ENCODE measurements at regions not wholly inside any gene's neighbourhood (a gene's known extent, or its start where the extent isn't known, plus 50 kb on each side); places are given as distances from the start of the nearest gene placed in this dataset.

DNA sequence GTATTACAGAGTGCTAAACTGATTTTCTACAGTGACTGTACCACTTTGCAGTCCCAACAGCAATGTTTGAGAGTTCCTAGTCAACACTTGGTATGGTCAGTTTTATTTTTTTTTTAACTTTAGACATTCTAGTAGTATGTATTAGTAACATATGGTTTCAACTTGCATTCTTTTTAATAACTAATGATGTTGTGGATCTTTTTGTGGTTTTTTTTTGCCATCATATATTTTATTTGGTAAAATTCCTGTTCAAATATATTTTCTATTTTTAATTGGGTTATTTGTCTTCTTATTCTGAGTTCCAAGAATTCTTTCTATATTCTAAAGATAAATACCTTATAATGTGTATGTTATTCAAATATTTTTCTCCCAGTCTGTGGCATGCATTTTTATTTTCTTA lies 189.4 kb upstream of the ECI2 start:
- Histone ChIP-seq H3K27me3 (ENCODE audit: control insufficient read depth in 1 of 2, insufficient read depth in 2 of 2, low read length in 1 of 2) (no peaks in the 10 kb centered on the region), H3K9me3 (ENCODE audit: control insufficient read depth, low read length) (no peaks in the 10 kb centered on the region), H3K4me3 (ENCODE audit: low read length in 2 of 2) (no peak overlapping the region), H3K27ac (ENCODE audit: low read depth in 1 of 2, low read length in 2 of 2) (no peak overlapping the region), H3K36me3 (ENCODE audit: control insufficient read depth in 1 of 2, insufficient read depth in 2 of 2, low read length in 1 of 2) (no peaks in the 10 kb centered on the region), H3K4me1 (ENCODE audit: control insufficient read depth in 1 of 2, insufficient read depth in 2 of 2, low read length in 2 of 2) (peaks cover 0 to 2% of the 10 kb centered on the region in 2 donors)
- intact Hi-C loops (cut with DNase I), result no loop called here
- no peak for DNase-seq
- no peak for ATAC-seq (ENCODE audit: low FRiP score)

DNA sequence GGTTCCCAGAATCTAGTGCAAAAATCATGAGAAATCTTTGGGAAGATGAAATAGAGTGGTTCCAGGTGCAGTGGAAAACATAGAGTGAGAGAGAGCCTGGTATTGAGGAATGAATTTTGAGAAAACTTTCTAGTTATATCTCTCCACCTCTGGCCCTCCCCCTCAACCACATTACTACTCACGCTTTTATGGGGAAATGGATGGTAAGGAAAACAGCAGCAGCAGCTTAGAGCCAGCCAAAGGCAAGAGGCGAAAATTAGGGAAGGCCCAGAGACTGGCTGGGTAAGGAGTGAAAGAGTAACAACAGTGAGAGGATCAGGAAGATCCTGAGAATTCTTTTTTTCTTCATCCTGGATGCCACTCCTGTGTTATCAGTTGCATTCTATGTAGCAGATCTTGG lies 187.9 kb upstream of the ECI2 start:
- Histone ChIP-seq H3K4me3 (ENCODE audit: low read length in 2 of 2) (no peak overlapping the region), H3K27me3 (ENCODE audit: control insufficient read depth in 1 of 2, insufficient read depth in 2 of 2, low read length in 1 of 2) (no peaks in the 10 kb centered on the region), H3K36me3 (ENCODE audit: control insufficient read depth in 1 of 2, insufficient read depth in 2 of 2, low read length in 1 of 2) (no peaks in the 10 kb centered on the region), H3K4me1 (ENCODE audit: control insufficient read depth in 1 of 2, insufficient read depth in 2 of 2, low read length in 2 of 2) (peaks cover 0 to 2% of the 10 kb centered on the region in 2 donors), H3K27ac (ENCODE audit: low read depth in 1 of 2, low read length in 2 of 2) (no peak overlapping the region), H3K9me3 (ENCODE audit: control insufficient read depth, low read length) (no peaks in the 10 kb centered on the region)
- intact Hi-C loops (cut with DNase I), result loop anchor here in 1 of 2 donors (2.0 kb wide), 1 partner anchor 29 kb away; no protein-coding TSS in a partner anchor
- ATAC-seq (ENCODE audit: low FRiP score) (no peak), DNase-seq (no peak)
- 89 to 90% methylated on average over 2 of the region's 2 CpGs for WGBS, 2 donors

DNA sequence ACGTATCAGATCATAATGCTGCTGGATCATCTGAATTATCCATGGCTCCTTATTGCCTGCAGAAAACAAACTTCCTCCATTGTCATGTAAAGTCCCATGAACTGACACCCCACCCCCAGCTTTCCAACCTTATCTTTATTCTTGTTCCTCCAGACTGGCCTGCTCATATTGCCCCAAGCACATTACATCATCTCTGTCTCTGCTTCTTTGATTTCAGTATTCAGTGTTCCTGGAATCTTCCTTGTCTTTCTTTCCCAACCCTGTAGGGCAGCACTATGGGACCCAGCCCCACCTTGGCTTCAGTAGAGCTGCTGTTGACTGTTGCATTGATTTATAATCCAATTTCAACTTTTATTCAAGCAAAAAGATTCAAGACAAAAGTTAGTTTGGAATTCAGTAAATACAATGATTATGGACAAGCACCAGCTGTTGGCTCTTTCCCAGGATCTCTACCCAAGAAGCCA lies 187.5 kb upstream of the ECI2 start:
- Histone ChIP-seq H3K36me3 (ENCODE audit: control insufficient read depth in 1 of 2, insufficient read depth in 2 of 2, low read length in 1 of 2) (no peaks in the 10 kb centered on the region), H3K4me1 (ENCODE audit: control insufficient read depth in 1 of 2, insufficient read depth in 2 of 2, low read length in 2 of 2) (peaks cover 0 to 2% of the 10 kb centered on the region in 2 donors), H3K9me3 (ENCODE audit: control insufficient read depth, low read length) (no peaks in the 10 kb centered on the region), H3K27ac (ENCODE audit: low read depth in 1 of 2, low read length in 2 of 2) (no peak overlapping the region), H3K4me3 (ENCODE audit: low read length in 2 of 2) (no peak overlapping the region), H3K27me3 (ENCODE audit: control insufficient read depth in 1 of 2, insufficient read depth in 2 of 2, low read length in 1 of 2) (no peaks in the 10 kb centered on the region)
- 75 to 78% methylated on average over 1 of the region's 1 CpG for WGBS, 2 donors
- intact Hi-C loops (cut with DNase I), result loop anchor here in 1 of 2 donors (2.0 kb wide), 1 partner anchor 30 kb away; no protein-coding TSS in a partner anchor
- DNase-seq, result no peak
- ATAC-seq (ENCODE audit: low FRiP score), result peak; percentile 60

DNA sequence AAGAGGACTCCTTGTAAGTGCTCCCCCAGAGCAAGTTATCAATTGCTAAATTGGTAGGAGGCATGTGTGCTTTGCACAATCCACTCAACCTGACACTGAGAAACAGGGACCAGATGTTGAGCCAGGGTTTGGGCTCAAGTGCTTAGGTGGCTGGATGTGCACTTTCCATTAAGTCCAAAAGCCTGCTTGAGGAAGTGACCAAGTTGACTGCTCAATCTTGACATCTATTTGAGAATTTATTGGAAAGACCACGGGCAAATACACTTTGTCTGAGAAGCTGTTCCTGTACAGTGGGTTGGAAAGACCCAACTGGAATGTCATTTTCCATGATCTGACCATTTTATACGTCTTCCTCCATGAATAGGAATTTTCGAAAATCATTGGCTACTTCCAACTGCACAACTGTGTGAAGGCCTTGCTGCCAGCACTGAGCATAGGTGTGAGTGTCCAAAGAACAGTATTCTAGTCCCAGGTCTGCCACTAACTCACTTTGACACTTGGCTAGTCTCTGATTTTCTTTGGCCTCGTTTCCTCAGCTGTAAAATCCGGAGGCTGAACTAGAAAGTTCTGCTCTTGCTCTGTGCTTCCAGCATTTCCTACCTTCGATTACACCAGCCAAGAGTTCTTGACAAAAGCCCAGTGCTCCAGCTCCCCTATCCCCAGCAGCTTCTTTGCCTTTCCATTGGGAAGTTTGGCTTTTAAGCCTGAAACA lies 186.9 kb upstream of the ECI2 start:
- intact Hi-C loops (cut with DNase I), result loop anchor here in 1 of 2 donors (2.0 kb wide), 1 partner anchor 31 kb away; no protein-coding TSS in a partner anchor
- peaks cover 0 to 2% of the 10 kb centered on the region in 2 donors for H3K4me1 ChIP-seq (ENCODE audit: control insufficient read depth in 1 of 2, insufficient read depth in 2 of 2, low read length in 2 of 2)
- DNase-seq (no peak), ATAC-seq (ENCODE audit: low FRiP score) (peak; percentile 10)
- H3K27ac ChIP-seq (ENCODE audit: low read depth in 1 of 2, low read length in 2 of 2), result no peak overlapping the region
- 52 to 55% methylated on average over 6 of the region's 6 CpGs for WGBS, 2 donors
- no peak overlapping the region for H3K4me3 ChIP-seq (ENCODE audit: low read length in 2 of 2)
- no peaks in the 10 kb centered on the region for H3K36me3 ChIP-seq (ENCODE audit: control insufficient read depth in 1 of 2, insufficient read depth in 2 of 2, low read length in 1 of 2)
- no peaks in the 10 kb centered on the region for H3K9me3 ChIP-seq (ENCODE audit: control insufficient read depth, low read length)
- H3K27me3 ChIP-seq (ENCODE audit: control insufficient read depth in 1 of 2, insufficient read depth in 2 of 2, low read length in 1 of 2), result no peaks in the 10 kb centered on the region

DNA sequence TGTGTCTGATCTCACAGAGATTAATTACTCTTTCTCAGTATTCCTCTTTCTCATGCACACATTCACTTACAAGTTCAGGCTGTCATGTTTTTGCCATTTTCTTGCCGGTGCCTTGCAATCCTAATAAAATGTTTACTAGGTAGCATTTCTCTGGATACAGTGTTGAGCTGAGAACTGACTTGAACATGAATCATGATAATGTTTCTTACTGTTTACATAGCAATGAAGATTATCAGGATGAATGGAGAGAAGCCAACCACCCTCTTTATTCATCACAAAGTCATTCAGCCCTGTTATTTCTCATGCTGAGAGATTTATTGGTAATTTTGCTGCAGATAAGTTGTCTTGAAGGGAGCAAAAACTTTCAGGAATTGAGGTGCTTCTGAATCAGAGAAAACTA lies 185.5 kb upstream of the ECI2 start:
- DNase-seq (no peak), ATAC-seq (ENCODE audit: low FRiP score) (no peak)
- H3K9me3 ChIP-seq (ENCODE audit: control insufficient read depth, low read length), result no peaks in the 10 kb centered on the region
- 37 to 43% methylated on average over 1 of the region's 1 CpG for WGBS, 2 donors
- H3K4me1 ChIP-seq (ENCODE audit: control insufficient read depth in 1 of 2, insufficient read depth in 2 of 2, low read length in 2 of 2), result peaks cover 0 to 2% of the 10 kb centered on the region in 2 donors
- H3K36me3 ChIP-seq (ENCODE audit: control insufficient read depth in 1 of 2, insufficient read depth in 2 of 2, low read length in 1 of 2), result no peaks in the 10 kb centered on the region
- H3K27ac ChIP-seq (ENCODE audit: low read depth in 1 of 2, low read length in 2 of 2), result no peak overlapping the region
- no peaks in the 10 kb centered on the region for H3K27me3 ChIP-seq (ENCODE audit: control insufficient read depth in 1 of 2, insufficient read depth in 2 of 2, low read length in 1 of 2)
- H3K4me3 ChIP-seq (ENCODE audit: low read length in 2 of 2), result no peak overlapping the region
- intact Hi-C loops (cut with DNase I), result no loop called here

DNA sequence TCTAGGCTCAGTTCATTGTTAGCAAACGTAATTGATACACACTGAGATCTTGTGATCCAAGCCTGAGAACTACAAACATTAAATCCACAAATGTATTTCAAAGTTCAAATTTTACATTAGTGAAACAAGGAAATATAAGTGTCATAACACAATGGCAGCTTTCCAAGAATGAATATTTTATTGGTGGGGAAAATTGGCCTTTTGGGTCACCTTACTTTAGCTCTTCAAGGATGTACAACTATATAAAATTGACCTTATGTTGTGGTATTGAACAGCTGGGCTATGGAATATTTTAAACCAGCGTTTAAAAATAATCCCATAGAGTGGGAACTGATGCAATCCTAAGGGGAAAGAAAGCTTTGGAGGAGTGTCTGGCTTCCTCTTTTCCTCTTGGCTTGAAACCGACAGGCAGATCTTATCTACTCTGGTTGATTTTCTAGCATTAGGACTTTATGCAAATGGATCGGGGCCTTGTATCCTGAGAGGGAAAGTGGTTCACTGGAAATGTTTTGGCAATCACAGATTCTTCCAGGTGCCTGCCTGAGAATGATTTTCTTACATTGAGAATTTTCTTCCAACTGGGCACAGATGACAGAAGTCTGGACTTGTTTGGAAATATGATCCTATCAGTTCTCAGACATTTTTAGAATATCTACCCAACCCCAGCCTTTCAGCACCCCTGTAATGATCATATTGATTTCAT lies 184.8 kb upstream of the ECI2 start:
- peak; percentile 36 for ATAC-seq (ENCODE audit: low FRiP score)
- Histone ChIP-seq H3K36me3 (ENCODE audit: control insufficient read depth in 1 of 2, insufficient read depth in 2 of 2, low read length in 1 of 2) (no peaks in the 10 kb centered on the region), H3K27ac (ENCODE audit: low read depth in 1 of 2, low read length in 2 of 2) (no peak overlapping the region), H3K27me3 (ENCODE audit: control insufficient read depth in 1 of 2, insufficient read depth in 2 of 2, low read length in 1 of 2) (no peaks in the 10 kb centered on the region), H3K9me3 (ENCODE audit: control insufficient read depth, low read length) (no peaks in the 10 kb centered on the region), H3K4me3 (ENCODE audit: low read length in 2 of 2) (no peak overlapping the region), H3K4me1 (ENCODE audit: control insufficient read depth in 1 of 2, insufficient read depth in 2 of 2, low read length in 2 of 2) (peaks cover 0 to 2% of the 10 kb centered on the region in 2 donors)
- DNase-seq, result no peak
- 54 to 60% methylated on average over 4 of the region's 4 CpGs for WGBS, 2 donors
- intact Hi-C loops (cut with DNase I), result loop anchor here (5.0 to 10.0 kb wide), 3 partner anchors 455 to 707 kb away; partner anchors contain the start of gene CDYL (in 1 of the 2)

DNA sequence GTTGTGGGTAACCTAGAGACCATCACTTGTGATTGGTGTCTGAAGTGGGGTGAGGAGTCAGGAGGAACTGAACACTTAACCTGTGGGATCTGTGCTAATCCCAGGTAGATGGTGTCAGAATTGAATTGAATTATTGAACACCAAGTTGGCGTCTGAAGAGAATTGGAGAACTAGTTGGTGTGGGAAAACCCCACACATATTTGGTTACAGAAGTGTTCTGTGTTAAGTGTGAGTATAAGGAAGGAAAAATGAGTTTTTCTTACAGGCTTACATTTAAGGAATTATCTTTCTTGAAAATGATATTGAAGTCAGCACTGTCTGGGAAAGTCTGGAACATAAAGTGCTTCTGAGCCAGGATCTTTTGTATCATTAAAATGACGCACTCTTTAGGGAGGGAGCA lies 182.9 kb upstream of the ECI2 start:
- Histone ChIP-seq H3K27me3 (ENCODE audit: control insufficient read depth in 1 of 2, insufficient read depth in 2 of 2, low read length in 1 of 2) (no peaks in the 10 kb centered on the region), H3K4me1 (ENCODE audit: control insufficient read depth in 1 of 2, insufficient read depth in 2 of 2, low read length in 2 of 2) (peaks cover 0 to 2% of the 10 kb centered on the region in 2 donors), H3K36me3 (ENCODE audit: control insufficient read depth in 1 of 2, insufficient read depth in 2 of 2, low read length in 1 of 2) (no peaks in the 10 kb centered on the region), H3K27ac (ENCODE audit: low read depth in 1 of 2, low read length in 2 of 2) (no peak overlapping the region), H3K4me3 (ENCODE audit: low read length in 2 of 2) (no peak overlapping the region), H3K9me3 (ENCODE audit: control insufficient read depth, low read length) (no peaks in the 10 kb centered on the region)
- WGBS, 2 donors, result 64 to 72% methylated on average over 2 of the region's 2 CpGs
- ATAC-seq (ENCODE audit: low FRiP score), result no peak
- no peak for DNase-seq
- intact Hi-C loops (cut with DNase I), result loop anchor here (5.0 to 10.0 kb wide), 3 partner anchors 456 to 709 kb away; partner anchors contain the start of gene CDYL (in 1 of the 2)

DNA sequence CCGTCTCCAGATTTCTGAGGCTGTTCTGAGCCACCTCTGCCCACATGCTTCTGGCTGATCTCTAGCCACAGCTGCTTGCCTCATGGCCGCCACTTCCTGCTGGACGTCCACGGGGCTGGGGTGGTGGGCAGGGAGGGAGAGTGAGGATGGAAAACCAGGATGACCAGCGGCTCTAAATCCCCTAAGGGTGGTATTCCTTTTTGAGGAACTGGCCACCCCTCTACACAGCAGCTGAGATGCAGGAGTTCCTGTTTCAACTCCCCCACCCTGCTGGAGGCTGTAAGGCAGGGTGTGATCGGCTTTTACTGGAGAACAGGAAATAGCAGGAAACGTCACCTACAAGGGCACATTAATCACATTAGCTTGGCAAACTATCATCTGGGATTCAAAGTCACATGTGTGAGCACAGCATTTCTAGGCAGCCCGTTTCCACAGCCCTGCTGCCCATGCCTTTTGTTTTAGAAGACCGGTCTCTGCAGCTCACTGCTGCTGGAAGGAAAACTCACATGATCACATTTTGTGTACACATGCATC lies 181.6 kb upstream of the ECI2 start:
- intact Hi-C loops (cut with DNase I), result loop anchor here (5.0 to 10.0 kb wide), 3 partner anchors 458 to 710 kb away; partner anchors contain the start of gene CDYL (in 1 of the 2)
- ATAC-seq (ENCODE audit: low FRiP score) (peak; percentile 58), DNase-seq (peak; percentile 68 to 76)
- Histone ChIP-seq H3K9me3 (ENCODE audit: control insufficient read depth, low read length) (no peaks in the 10 kb centered on the region), H3K4me3 (ENCODE audit: low read length in 2 of 2) (no peak overlapping the region), H3K4me1 (ENCODE audit: control insufficient read depth in 1 of 2, insufficient read depth in 2 of 2, low read length in 2 of 2) (no peaks in the 10 kb centered on the region), H3K27ac (ENCODE audit: low read depth in 1 of 2, low read length in 2 of 2) (peak overlapping the region in 1 of 2 donors; percentile 43), H3K36me3 (ENCODE audit: control insufficient read depth in 1 of 2, insufficient read depth in 2 of 2, low read length in 1 of 2) (no peaks in the 10 kb centered on the region), H3K27me3 (ENCODE audit: control insufficient read depth in 1 of 2, insufficient read depth in 2 of 2, low read length in 1 of 2) (no peaks in the 10 kb centered on the region)
- WGBS, 2 donors, result 22 to 25% methylated on average over 9 of the region's 9 CpGs
